DMS114 treated with DMSO at 0.1 percent for 48 hours (cell line): ENCODE measurements at regions not wholly inside any gene's neighbourhood (a gene's known extent, or its start where the extent isn't known, plus 50 kb on each side); places are given as distances from the start of the nearest gene placed in this dataset.
A peak's percentile ranks its signal among the peaks of the same experiment; 100 is the strongest.

Source experiments
- DNase-seq: peaks from one replicate; lab custom pipeline; 2025; ENCODE audit not compliant: unreplicated experiment; lab: John Stamatoyannopoulos, UW

DNA sequence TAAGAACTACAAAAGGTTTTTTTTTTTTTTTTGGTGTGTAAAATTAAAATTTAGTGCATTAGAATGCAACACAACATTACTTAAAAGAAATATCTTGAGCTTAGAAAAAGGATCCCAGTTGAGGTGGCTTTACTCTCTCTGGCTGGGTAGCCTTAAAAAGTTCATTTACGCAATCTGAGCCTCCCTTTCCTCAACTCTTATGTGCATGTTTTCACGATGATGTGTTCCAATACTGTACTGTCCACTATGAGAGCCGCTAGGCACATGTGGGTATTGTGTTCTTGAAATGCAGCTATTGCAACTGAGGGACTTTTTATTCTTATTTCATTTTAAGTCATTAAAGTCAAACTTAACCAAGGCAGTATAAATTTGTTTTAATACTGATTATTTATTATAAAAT is 460.9 kb upstream of the SYT1 start:
- DNase-seq = no peak

DNA sequence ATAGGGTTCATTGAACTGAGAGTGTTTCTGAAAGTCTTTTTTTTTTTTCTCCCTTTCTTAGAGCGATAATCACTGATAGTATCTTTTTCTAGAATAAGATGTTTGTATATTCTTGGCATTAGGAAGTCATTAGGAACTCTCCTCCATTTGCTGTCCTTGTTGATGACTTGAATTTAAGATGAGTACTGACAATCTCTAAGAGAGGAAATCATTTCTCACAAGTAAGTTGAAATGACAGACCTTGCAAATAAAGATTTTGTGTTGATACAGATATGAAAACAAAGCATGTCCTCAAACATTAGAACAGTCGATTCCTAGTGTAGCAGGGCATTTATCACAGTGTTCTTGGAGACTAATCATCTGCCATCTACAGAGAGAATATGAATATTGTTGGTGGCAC is 458.4 kb upstream of the SYT1 start:
- DNase-seq = no peak

DNA sequence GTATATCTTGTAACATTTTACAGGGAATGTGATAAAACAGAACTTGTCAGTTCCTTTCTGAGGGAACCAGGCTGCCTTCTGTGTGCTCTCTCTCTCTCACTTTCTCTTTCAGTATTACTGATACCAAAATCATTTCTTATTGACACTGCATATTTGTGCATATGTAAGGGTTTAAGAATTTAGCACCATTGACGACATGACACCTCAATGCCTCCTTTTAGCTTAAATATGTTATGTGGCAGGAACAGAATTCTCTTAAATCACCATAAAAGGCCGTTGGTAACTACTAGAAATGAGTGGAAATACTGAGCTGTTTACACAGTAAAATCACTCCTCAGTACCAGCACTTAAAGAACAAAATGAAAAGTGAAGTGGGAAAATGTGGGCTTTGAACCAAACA is 457.7 kb upstream of the SYT1 start:
- no peak for DNase-seq

DNA sequence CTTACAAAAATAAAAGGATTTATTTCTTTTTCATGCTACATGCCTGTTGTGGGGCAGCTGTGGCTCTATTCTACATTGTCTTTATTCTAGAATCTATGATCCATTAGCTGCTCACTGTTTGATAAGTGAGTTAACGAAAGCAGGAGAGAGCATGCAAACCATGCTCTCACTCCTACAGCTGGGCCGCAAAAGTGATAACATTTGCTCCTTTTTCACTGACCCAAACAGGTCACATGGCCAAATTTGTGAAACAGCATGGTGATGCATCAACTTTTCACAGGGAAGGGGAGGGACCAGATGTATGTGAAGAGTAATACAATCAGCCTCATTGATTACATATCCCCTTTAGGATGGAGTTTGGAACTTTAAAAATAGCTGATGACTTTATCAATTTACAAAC is 456.9 kb upstream of the SYT1 start:
- DNase-seq = no peak

DNA sequence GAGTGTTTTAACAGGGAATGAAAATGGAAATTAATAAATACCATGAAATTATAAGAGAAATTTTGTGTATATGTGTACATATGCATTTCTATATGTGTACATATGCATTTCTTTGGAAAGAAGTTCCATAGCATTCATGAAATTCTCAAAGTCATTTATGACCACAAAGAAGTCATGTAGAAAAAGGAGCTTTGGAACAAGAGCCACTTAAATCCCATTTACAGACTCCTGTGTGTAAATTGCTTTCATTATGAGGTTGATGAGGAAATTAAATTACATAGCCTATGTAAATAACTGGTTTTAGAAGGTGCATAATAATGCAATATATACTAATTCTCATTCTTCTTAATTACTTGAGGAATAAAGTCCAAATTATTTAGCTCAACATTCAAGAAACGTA is 450.5 kb upstream of the SYT1 start:
- no peak for DNase-seq

DNA sequence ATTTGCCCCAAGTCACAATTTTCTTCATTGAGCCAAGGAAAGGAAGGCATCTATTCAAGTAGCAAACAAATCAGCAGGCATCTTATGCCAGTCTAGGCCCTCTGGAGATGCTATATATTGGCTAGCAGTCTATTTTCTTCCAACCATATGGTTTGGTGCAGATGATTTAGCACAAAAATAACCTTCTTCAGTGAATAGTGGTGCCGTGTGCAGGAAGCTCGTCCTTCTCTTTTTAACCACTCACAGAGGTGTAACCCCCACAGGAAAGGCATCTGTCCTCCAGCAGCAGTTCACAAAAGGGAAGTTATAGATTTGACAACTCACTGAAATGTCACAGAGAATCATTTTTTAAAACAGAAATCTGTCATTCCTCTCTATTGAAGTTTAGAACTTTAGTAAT is 445.7 kb upstream of the SYT1 start:
- no peak for DNase-seq

DNA sequence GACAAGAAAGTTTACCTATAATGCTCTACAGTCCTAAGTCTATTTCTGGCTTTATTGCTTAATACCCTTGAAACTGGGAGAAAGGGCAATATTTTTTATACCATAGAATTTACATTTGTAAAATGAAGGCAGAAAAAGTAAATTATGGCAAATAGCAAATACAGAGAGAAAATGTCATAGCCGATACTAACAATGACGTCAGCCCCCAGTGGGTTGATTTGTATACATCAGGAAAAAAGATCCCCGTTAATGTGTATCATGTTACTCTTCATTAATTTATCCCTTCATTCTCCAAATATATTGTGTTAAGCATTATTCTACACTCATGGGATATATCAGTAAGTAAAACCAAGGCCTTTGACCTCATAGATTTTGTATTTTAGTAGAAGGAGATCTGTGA is 445.1 kb upstream of the SYT1 start:
- DNase-seq = no peak

DNA sequence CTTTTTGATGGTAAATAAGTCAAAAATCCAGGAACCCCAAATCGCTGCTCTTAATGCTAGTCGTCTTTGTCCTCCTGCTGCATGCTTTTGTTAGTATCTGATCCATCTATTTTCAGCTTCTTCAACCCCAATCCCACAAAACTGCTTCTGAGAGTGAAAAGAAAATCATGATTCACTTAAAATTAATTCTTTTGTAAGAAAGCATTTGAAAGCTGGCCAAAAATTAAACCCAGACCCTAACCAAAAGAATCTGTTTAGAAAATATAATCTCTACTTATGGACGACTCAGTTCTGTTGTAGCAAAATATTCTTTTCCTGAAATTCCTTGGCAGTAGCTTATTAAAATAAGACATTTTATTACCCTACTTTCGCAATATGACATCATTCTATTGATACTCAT is 443.6 kb upstream of the SYT1 start:
- DNase-seq = no peak

DNA sequence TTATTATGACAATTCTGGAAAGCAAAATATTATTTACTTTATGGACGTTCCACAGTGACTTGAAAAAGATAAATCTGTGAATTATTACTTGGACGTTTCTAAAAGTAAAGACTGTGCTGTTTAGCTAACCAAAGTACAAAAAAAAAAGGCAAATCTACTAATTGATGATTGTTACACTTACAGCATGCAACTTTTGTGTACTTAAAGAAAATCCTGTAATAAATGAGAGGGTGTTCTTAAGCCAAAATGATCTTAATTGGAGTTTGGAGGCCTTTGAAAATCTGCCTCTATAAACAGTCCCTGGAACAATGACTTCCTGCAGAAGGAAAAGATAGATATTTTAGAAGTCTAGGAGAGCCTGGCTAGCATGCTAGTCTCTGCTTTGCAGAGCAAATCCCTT is 434.0 kb upstream of the SYT1 start:
- DNase-seq = no peak

DNA sequence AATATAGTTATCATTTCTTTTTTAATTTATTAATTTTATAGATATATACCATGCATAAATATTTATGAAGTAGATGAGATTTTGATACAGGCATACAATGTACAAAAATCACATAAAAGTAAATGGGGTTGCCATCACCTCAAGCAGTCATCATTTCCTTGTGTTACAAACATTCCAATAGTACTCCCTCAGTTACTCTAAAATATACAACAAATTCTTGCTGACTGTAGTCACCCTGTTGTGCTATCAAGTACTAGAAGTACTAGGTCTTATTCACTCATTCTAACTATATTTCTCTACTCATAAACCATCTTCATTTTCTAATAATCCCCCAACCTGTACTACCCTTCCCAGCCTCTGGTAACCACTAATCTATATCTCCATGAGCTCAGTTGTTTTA is 432.6 kb upstream of the SYT1 start:
- DNase-seq = no peak

DNA sequence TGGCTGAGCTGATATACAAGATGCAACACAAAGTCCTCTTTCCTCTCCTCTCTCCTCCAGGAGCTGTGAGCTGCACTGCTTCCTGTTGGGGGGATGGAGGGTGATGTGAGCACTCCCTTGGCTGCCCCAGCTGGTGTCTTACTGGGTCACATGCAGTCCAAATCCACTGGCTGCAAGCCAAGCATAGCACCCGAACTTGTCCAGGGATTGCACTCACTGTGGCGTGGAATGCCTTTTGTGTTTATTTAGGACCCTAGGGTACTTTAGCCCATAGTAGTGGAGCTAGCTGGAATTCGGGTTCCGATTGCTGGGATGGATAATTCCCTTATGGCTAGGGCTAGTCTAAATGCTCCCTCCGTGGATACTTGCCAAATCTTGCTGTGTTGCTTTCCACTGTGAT is 424.9 kb upstream of the SYT1 start:
- DNase-seq = no peak

DNA sequence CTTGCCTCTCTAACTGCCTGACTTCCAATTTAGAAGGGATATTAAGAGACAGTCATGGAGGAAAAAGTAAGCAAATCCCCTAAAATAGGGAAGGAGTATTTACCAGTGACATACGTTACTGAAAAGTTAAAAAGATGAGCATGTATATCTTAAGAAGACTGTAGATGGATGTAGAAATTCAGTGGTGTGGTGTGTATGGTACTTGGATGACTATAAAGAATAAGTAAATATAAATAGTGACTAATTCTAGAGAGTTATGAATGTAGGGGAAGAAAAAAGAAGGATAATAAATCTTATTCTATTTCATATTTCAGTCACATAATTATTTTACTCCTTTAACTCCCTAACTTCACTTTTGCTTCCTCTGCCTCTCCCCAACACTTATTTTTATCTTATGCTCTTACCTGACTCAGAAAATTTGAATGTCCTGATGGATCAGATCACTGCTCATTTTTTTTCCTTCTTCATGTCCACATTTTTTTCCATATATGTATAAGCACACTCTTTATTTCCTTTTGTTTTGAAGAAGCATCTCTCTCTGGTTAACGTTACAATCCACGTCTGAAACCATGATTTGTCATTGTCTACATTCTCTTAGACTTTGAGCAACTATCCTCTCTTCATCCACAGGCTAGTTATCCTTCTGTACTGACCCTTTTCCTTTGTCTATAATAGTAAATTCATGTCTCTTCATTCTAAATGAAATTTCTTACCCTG is 422.7 kb upstream of the SYT1 start:
- DNase-seq = no peak

DNA sequence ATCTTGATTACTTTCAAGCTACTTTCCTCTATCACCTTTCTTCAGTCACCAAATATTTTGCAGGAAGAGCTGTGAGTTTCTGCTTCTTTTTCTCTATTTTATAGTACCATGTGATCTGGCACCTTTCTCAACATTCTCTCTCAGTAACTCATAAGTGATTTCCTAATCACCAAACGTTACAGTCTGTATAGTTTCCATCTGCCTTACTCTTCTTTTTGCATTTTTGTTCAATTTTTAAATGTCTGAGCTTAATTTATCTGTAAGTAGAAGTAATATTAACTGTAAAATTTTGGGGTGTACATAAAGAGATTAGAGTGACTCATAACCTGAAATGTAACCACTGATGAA is 422.1 kb upstream of the SYT1 start:
- DNase-seq = no peak

DNA sequence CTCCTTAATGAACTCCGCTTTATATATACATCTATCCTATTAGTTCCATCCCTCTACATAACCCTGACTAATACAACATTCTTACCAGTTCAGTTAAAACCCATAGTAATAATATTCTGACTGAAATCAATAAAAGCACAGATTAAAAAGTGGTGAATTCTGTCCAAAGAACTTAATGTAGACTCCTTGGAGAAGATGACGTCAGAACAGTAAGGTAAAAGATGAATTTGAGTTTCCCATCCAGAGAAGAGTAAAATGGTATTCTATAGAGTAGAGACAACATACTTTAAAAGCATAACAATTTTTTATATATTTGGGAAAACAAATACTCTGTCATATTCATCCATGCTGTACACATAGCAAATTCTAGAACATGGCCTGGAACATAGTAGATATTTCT is 418.0 kb upstream of the SYT1 start:
- no peak for DNase-seq

DNA sequence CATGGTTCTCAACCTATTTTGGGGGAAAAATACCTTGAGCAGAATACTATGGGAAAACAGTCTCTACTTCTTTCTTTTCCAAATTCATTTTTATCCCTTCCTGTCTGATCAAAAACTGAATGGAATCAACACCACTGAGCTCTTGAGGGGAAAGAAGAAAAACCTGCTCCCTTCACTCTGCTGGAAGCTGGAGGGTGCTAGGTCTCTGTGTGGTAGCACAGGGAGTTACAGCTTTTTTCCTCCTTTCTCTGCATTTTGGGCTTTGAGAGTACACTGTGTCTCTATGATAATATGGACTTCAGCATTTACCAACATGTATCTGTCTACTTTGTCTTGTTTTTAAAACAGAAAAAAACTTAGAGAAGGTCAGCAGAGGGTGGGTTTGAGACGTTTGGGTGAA is 417.2 kb upstream of the SYT1 start:
- no peak for DNase-seq

DNA sequence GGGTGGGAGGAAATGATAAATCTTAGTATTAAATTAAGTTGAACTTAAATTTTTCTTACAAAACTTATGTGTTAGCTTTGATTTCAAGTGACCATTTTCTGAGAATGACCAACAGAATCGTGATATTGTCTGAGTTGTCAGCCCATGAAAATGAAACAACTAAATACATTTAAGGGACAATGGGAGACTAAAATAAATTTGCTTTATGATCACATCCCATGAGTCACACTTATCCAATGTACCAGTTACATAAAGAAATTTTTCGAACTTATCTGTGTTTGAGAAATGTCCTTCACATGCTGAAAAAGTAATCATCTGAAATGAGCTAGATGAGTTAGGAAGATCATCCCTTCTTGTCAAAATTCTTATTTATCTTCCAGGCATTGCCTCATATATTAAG is 415.9 kb upstream of the SYT1 start:
- DNase-seq = no peak

DNA sequence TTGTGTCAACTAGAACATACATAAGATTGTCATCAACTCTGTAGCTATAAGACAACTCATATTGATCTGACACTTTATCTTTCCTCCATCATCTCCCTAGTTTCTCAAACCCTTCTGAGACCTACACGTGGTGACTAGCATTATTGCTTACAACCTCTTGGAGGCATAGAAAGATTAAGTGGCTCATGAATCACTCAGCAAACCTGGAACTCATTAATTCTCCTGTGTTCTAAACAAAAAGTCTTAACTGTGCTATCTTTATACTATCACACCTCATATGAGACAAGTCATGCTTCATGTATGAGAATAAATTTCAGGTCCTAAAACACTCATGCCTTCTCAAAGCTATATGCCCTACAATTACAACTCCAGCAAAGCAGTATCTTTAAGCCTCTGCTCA is 408.6 kb upstream of the SYT1 start:
- no peak for DNase-seq

DNA sequence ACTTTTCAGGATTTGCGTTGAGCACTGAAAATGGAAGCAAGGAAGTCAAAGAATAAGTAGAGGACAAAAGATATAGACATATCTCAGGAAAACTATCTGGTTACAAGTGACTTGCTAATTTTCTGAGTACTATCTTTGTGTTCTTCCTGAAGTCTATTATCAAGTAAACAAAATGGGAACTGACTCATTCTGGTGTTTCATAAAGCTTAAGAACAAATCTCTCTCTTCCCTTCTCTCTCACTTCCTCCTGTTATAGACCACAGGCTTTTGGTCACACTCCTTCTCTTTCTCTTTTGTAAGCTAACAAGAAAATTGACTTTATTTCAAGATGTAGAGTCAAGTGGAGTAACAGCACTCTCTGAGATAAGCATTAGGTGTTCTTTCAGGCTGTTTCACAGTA is 406.6 kb upstream of the SYT1 start:
- DNase-seq = no peak

DNA sequence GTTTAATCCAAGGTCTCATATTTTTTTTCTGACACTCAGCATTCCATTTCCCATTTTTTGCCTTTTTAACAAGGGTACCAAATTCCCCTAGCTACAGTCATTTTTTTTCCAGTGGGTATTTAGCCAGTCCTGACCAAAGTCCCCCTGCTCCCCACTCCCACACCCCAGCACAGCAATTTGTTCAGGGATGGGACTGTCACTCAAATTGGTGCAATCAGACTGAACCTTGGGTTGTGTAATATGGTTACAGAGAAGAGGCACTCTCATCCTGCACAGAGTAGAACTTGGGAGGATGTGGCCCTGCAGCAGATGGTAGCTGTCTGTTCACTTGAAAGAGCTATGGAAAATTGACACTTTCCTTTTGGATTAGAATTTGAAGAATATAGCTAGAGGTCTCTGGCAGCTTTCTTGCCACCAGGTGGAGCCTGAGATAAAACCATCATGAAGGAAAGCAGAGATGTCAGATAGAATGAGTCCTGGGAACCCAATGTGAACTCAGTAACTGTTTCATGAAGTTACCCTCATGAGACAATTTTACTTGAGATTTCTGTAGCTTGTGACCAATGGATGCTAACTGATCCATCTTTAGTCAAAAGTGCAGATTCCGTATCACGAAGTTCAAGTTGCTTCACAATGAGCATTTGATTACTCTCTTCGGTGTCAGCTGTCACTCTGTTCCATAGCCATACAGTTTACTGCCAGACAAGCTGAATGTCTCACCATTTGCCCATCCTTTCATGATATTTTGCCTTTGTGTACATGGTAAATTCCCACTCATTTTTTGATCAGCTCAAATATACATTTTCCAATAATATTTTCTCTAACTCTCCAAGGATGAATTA is 394.0 kb upstream of the SYT1 start:
- DNase-seq = peak; percentile 7

DNA sequence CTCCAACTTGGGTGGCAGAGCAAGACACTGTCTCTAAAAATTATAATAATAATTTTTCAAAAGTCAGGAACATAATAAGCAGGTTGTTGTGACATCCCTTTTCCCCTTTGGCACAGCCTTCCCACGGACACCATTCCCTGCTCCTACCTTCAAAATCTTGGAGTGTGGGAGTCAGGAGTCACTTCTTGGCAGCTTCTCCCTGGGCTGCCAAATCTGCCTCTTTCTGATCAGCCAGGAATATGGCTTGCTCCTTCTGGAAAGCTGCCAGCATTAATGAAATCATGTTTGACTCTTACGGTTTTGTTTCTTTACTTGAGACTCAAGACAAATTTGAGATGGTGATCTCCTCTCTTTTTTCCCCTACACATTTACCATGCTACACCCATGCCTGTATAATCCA is 391.4 kb upstream of the SYT1 start:
- DNase-seq = no peak

DNA sequence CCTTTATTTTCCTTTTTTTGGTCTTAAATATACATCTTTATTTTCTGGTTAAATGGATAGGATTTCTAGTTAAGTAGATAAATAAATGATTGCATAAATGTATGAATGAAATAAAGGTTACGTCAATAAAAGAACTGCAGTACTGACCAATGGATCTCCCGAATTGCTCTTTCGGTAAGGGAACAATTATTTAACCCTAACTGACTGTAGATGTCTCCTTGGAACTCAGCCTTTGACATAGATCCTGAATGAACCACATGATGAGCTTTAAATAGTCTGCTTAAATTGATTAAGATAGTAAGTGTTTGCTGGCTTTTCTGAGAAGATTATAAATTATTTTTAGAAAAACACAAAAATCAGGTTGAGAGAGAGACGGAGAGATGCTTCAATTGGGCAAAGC is 391.0 kb upstream of the SYT1 start:
- DNase-seq = no peak

DNA sequence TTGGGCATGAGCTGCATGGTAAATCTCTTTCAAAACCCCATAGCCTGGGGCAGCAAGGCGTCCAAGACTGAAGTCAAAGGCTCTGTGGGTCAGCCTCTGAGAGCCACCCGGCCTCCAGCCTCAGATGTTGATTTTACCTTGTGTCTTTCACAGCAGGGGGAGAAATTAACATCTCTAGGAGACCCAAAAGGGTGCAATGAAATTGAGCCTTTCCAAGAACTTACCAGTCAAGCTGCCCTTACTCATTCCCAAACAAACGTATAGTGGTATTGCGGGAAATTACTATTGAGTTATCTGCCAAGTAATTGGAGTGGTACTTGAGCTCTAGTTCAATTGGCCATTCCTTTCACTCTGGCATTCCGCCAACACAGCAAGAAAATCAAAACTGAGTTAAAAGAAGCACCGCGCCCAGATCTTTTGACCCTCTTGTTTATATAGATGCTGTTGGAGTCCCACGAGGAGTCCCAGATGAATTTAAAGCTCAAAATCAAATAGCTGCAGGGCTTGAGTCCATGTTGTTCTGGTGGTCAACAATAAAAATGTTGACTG is 380.7 kb upstream of the SYT1 start:
- no peak for DNase-seq

DNA sequence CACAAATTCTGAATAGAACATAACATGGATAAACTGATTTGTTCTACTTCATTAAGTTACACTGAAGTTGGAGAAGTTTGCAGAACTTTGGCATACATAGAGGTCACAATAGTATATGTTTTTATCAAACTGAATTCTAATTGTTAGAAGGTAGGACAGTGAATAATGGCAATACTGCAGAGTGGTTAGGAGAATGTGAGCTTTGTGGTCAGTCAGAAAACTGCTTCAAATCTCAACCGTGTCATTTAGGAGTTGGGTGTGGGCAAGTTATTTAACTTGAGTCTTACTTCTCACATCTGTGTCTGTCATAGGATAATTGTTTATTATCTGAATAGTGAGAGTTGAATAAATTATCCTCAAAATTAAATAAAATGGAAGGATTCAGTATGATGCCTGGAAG is 374.6 kb upstream of the SYT1 start:
- DNase-seq = no peak
